ENCODE measurements at regions not wholly inside any gene's neighbourhood (a gene's known extent, or its start where the extent isn't known, plus 50 kb on each side); places are given as distances from the start of the nearest gene placed in this dataset.

DNA sequence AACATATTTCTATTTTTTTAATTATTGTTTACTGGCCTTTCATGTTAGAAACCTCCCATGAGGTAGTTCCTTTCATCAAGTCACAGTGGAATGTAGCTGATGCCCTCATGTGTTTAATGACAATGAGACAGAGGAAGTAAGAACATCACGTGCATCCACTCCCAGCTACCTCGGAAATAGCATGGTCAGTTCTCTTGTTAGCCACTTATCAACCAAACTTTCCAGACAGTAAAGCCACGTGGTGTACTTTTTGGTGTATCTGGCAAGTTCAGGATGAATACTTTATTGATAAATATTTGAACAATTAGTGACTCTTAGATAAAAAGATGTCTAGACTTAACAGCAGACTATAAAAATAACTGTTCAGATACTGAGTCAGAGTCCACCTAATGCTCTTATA lies 781.7 kb downstream of the MECOM start:
- TF ChIP-seq, protein P1, sequence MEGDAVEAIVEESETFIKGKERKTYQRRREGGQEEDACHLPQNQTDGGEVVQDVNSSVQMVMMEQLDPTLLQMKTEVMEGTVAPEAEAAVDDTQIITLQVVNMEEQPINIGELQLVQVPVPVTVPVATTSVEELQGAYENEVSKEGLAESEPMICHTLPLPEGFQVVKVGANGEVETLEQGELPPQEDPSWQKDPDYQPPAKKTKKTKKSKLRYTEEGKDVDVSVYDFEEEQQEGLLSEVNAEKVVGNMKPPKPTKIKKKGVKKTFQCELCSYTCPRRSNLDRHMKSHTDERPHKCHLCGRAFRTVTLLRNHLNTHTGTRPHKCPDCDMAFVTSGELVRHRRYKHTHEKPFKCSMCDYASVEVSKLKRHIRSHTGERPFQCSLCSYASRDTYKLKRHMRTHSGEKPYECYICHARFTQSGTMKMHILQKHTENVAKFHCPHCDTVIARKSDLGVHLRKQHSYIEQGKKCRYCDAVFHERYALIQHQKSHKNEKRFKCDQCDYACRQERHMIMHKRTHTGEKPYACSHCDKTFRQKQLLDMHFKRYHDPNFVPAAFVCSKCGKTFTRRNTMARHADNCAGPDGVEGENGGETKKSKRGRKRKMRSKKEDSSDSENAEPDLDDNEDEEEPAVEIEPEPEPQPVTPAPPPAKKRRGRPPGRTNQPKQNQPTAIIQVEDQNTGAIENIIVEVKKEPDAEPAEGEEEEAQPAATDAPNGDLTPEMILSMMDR (IDR thresholded peaks at IDR 0.05), result no peak
- no peak for TF ChIP-seq POLR2AphosphoS5 (IDR thresholded peaks at IDR 0.05)

Data from upper lobe of left lung (tissue), 4 donors.